ENCODE measurements at regions not wholly inside any gene's neighbourhood (a gene's known extent, or its start where the extent isn't known, plus 50 kb on each side); places are given as distances from the start of the nearest gene placed in this dataset.

GRCh38 chr16:64182985-64183384 lies 938.9 kb downstream of the CDH11 start:
- Histone ChIP-seq H3K36me3 (no peaks in the 10 kb centered on the region), H4K20me1 (no peaks in the 10 kb centered on the region), H3K9ac (no peak overlapping the region), H3K4me1 (no peaks in the 10 kb centered on the region), H3K4me3 (no peak overlapping the region), H3K27me3 (no peaks in the 10 kb centered on the region), H3K4me2 (no peak overlapping the region), H3K27ac (no peak overlapping the region), H3K9me3 (peaks cover 19% of the 10 kb centered on the region)
- no peak for TF ChIP-seq Cebpa-rat (IDR thresholded peaks at IDR 0.05)

GRCh38 chr16:64181271-64181925 lies 940.5 kb downstream of the CDH11 start:
- Histone ChIP-seq H3K9me3 (peaks cover 28% of the 10 kb centered on the region), H3K27me3 (no peaks in the 10 kb centered on the region), H3K4me3 (no peak overlapping the region), H3K36me3 (no peaks in the 10 kb centered on the region), H3K27ac (no peak overlapping the region), H3K4me1 (no peaks in the 10 kb centered on the region), H3K4me2 (no peak overlapping the region), H4K20me1 (no peaks in the 10 kb centered on the region), H3K9ac (no peak overlapping the region)
- no peak for TF ChIP-seq Cebpa-rat (IDR thresholded peaks at IDR 0.05)

- Histone ChIP-seq H3K36me3 (no peaks in the 10 kb centered on the region), H3K9ac (no peak overlapping the region), H3K4me2 (no peak overlapping the region), H3K27me3 (no peaks in the 10 kb centered on the region), H3K4me1 (no peaks in the 10 kb centered on the region), H3K9me3 (peaks cover 28% of the 10 kb centered on the region), H3K4me3 (no peak overlapping the region), H4K20me1 (no peaks in the 10 kb centered on the region), H3K27ac (no peak overlapping the region)
- TF ChIP-seq Cebpa-rat (IDR thresholded peaks at IDR 0.05): no peak
These were observed 941.5 kb downstream of the CDH11 start for GRCh38 chr16:64180136-64180900.

- Histone ChIP-seq H3K4me3 (no peak overlapping the region), H3K27me3 (no peaks in the 10 kb centered on the region), H3K9me3 (peaks cover 23% of the 10 kb centered on the region), H3K4me1 (no peaks in the 10 kb centered on the region), H3K9ac (no peak overlapping the region), H4K20me1 (no peaks in the 10 kb centered on the region), H3K27ac (no peak overlapping the region), H3K36me3 (no peaks in the 10 kb centered on the region), H3K4me2 (no peak overlapping the region)
- TF ChIP-seq Cebpa-rat (IDR thresholded peaks at IDR 0.05): no peak
These were observed 947.5 kb downstream of the CDH11 start for GRCh38 chr16:64174327-64174726.

GRCh38 chr16:64172652-64173051 lies 949.2 kb downstream of the CDH11 start:
- H3K4me3 ChIP-seq: no peak overlapping the region
- no peak for TF ChIP-seq Cebpa-rat (IDR thresholded peaks at IDR 0.05)
- no peak overlapping the region for H3K9ac ChIP-seq
- no peaks in the 10 kb centered on the region for H3K27me3 ChIP-seq
- H3K9me3 ChIP-seq: peaks cover 6% of the 10 kb centered on the region
- no peak overlapping the region for H3K4me2 ChIP-seq
- H3K4me1 ChIP-seq: no peaks in the 10 kb centered on the region
- no peaks in the 10 kb centered on the region for H3K36me3 ChIP-seq
- H3K27ac ChIP-seq: no peak overlapping the region
- no peaks in the 10 kb centered on the region for H4K20me1 ChIP-seq

- no peak for TF ChIP-seq Cebpa-rat (IDR thresholded peaks at IDR 0.05)
- Histone ChIP-seq H3K4me3 (no peak overlapping the region), H3K27me3 (no peaks in the 10 kb centered on the region), H3K9ac (no peak overlapping the region), H3K4me1 (no peaks in the 10 kb centered on the region), H3K4me2 (no peak overlapping the region), H3K9me3 (peaks cover 2% of the 10 kb centered on the region), H4K20me1 (no peaks in the 10 kb centered on the region), H3K27ac (no peak overlapping the region), H3K36me3 (no peaks in the 10 kb centered on the region)
These were observed 949.6 kb downstream of the CDH11 start for GRCh38 chr16:64172226-64172625.

- H3K4me1 ChIP-seq: no peaks in the 10 kb centered on the region
- H3K27ac ChIP-seq: no peak overlapping the region
- H4K20me1 ChIP-seq: no peaks in the 10 kb centered on the region
- H3K4me3 ChIP-seq: no peak overlapping the region
- no peaks in the 10 kb centered on the region for H3K36me3 ChIP-seq
- H3K4me2 ChIP-seq: no peak overlapping the region
- no peaks in the 10 kb centered on the region for H3K27me3 ChIP-seq
- no peaks in the 10 kb centered on the region for H3K9me3 ChIP-seq
- H3K9ac ChIP-seq: no peak overlapping the region
- no peak for TF ChIP-seq Cebpa-rat (IDR thresholded peaks at IDR 0.05)
These were observed 950.2 kb downstream of the CDH11 start for GRCh38 chr16:64171632-64172031.

- Histone ChIP-seq H3K4me2 (no peak overlapping the region), H3K27ac (no peak overlapping the region), H3K4me3 (no peak overlapping the region), H3K36me3 (no peaks in the 10 kb centered on the region), H3K27me3 (no peaks in the 10 kb centered on the region), H4K20me1 (no peaks in the 10 kb centered on the region), H3K4me1 (no peaks in the 10 kb centered on the region), H3K9me3 (no peaks in the 10 kb centered on the region), H3K9ac (no peak overlapping the region)
- no peak for TF ChIP-seq Cebpa-rat (IDR thresholded peaks at IDR 0.05)
These were observed 953.5 kb downstream of the CDH11 start for GRCh38 chr16:64168371-64168770.

GRCh38 chr16:64167936-64168335 lies 953.9 kb downstream of the CDH11 start:
- no peaks in the 10 kb centered on the region for H3K27me3 ChIP-seq
- H4K20me1 ChIP-seq: no peaks in the 10 kb centered on the region
- no peak for TF ChIP-seq Cebpa-rat (IDR thresholded peaks at IDR 0.05)
- H3K36me3 ChIP-seq: no peaks in the 10 kb centered on the region
- H3K4me3 ChIP-seq: no peak overlapping the region
- H3K9ac ChIP-seq: no peak overlapping the region
- no peak overlapping the region for H3K4me2 ChIP-seq
- no peaks in the 10 kb centered on the region for H3K9me3 ChIP-seq
- H3K4me1 ChIP-seq: no peaks in the 10 kb centered on the region
- H3K27ac ChIP-seq: no peak overlapping the region

- H3K4me1 ChIP-seq: no peaks in the 10 kb centered on the region
- H4K20me1 ChIP-seq: no peaks in the 10 kb centered on the region
- no peaks in the 10 kb centered on the region for H3K36me3 ChIP-seq
- H3K4me3 ChIP-seq: no peak overlapping the region
- no peak overlapping the region for H3K9ac ChIP-seq
- H3K4me2 ChIP-seq: no peak overlapping the region
- no peaks in the 10 kb centered on the region for H3K9me3 ChIP-seq
- no peaks in the 10 kb centered on the region for H3K27me3 ChIP-seq
- no peak overlapping the region for H3K27ac ChIP-seq
- no peak for TF ChIP-seq Cebpa-rat (IDR thresholded peaks at IDR 0.05)
These were observed 956.5 kb downstream of the CDH11 start for GRCh38 chr16:64165368-64165767.

Measured in BLaER1 (cell line).